HEK293T (cell line): ENCODE measurements at regions not wholly inside any gene's neighbourhood (a gene's known extent, or its start where the extent isn't known, plus 50 kb on each side); places are given as distances from the start of the nearest gene placed in this dataset.
"Not testable (repeated sequence)": the region's sequence is repeated elsewhere in the genome, so short reads cannot be mapped to it uniquely, and the experiment has no call there.

Experiments used
- CTCF ChIA-PET: fragments of 350-600 bp; formaldehyde crosslinking; extraction: SDS; loops from one replicate; lab custom pipeline; 2021; ENCODE audit warnings: antibody characterized with exemption, inconsistent platforms; lab: Yijun Ruan, JAX
- POLR2A ChIA-PET: fragments of 350-600 bp; formaldehyde crosslinking; extraction: SDS; loops from one replicate; lab custom pipeline; 2020; ENCODE audit warnings: antibody characterized with exemption, inconsistent platforms; lab: Yijun Ruan, JAX
- DNase-seq: peaks from one replicate; pipeline ENCODE4 v3.0.0; 2012; ENCODE audit warnings: mixed read lengths; ENCODE audit errors: extremely low spot score
- ARNT ChIP-seq: fragments of 450-650 bp; IDR thresholded peaks from 2 replicates; pipeline ENCODE4 v1.6.1; 2017; ENCODE audit warnings: mild to moderate bottlenecking
- BHLHE40 ChIP-seq: fragments of 450-650 bp; IDR thresholded peaks from 2 replicates; pipeline ENCODE4 v1.6.1; 2016; ENCODE audit warnings: mild to moderate bottlenecking, moderate library complexity, borderline replicate concordance
- CTBP1 ChIP-seq: fragments of 450-650 bp; IDR thresholded peaks from 2 replicates; pipeline ENCODE4 v1.6.1; 2016; ENCODE audit warnings: borderline replicate concordance
- ELF4 ChIP-seq: fragments of 450-650 bp; IDR thresholded peaks from 2 replicates; pipeline ENCODE4 v1.6.1; 2017; ENCODE audit warnings: antibody characterized with exemption
- FOXA1 ChIP-seq: fragments of 450-650 bp; IDR thresholded peaks from 2 replicates; pipeline ENCODE4 v1.6.1; 2016; ENCODE audit warnings: mild to moderate bottlenecking
- FOXK2 ChIP-seq: fragments of 450-650 bp; IDR thresholded peaks from 2 replicates; pipeline ENCODE4 v1.6.1; 2016; ENCODE audit warnings: mild to moderate bottlenecking
- FOXM1 ChIP-seq: fragments of 450-650 bp; IDR thresholded peaks from 2 replicates; pipeline ENCODE4 v1.6.1; 2017; ENCODE audit warnings: mild to moderate bottlenecking, borderline replicate concordance
- HDGF ChIP-seq: fragments of 450-650 bp; IDR thresholded peaks from 2 replicates; pipeline ENCODE4 v1.6.1; 2017; ENCODE audit warnings: antibody characterized with exemption, borderline replicate concordance
- L3MBTL2 ChIP-seq: fragments of 450-650 bp; conservative IDR thresholded peaks from 2 replicates; pipeline ENCODE4 v1.6.1; 2016; ENCODE audit warnings: mild to moderate bottlenecking
- LEF1 ChIP-seq: fragments of 450-650 bp; IDR thresholded peaks from 2 replicates; pipeline ENCODE4 v1.6.1; 2017; ENCODE audit warnings: mild to moderate bottlenecking, borderline replicate concordance
- NFRKB ChIP-seq: fragments of 450-650 bp; IDR thresholded peaks from 2 replicates; pipeline ENCODE4 v1.6.1; 2016; ENCODE audit warnings: mild to moderate bottlenecking, moderate library complexity
- PKNOX1 ChIP-seq: fragments of 450-650 bp; IDR thresholded peaks from 2 replicates; pipeline ENCODE4 v1.6.1; 2016
- SP1 ChIP-seq: fragments of 450-650 bp; IDR thresholded peaks from 2 replicates; pipeline ENCODE4 v1.6.1; 2017
- SUZ12 ChIP-seq: fragments of 450-650 bp; IDR thresholded peaks from 2 replicates; pipeline ENCODE4 v1.6.1; 2016; ENCODE audit warnings: mild to moderate bottlenecking
- TARDBP ChIP-seq: fragments of 450-650 bp; IDR thresholded peaks from 2 replicates; pipeline ENCODE4 v1.6.1; 2016
- ZNF384 ChIP-seq: fragments of 450-650 bp; IDR thresholded peaks from 2 replicates; pipeline ENCODE4 v1.6.1; 2016

DNA sequence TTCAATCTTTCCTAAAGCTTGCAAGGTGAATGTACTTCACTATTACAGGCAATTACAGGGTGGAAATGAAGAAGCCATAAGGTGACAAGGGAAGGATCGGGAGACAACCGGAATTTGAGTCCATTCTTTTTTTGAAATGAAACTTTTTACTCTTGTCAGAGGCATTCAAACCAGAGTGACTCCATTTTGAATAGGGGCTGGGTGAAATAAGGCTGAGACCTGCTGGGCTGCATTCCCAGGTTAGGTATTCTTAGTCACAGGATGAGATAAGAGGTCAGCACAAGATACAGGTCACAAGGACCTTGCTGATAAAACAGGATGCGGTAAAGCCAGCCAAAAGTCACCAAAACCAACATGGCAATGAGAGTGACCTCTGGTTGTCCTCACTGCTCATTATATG, 363.3 kb downstream of the TYW1 start:
- no peak for TF ChIP-seq ARNT
- no peak for TF ChIP-seq TARDBP
- TF ChIP-seq L3MBTL2, result no peak
- no peak for TF ChIP-seq NFRKB
- TF ChIP-seq PKNOX1, result no peak
- no peak for TF ChIP-seq FOXM1
- TF ChIP-seq FOXK2, result no peak
- no peak for TF ChIP-seq BHLHE40
- TF ChIP-seq ELF4, result no peak
- CTCF ChIA-PET, result interaction anchor here (0.5 kb wide), 1 partner anchor 20 kb away, joined by 3 read pairs; no protein-coding TSS in a partner anchor
- DNase-seq, result no peak
- POLR2A ChIA-PET, result no interaction called here

DNA sequence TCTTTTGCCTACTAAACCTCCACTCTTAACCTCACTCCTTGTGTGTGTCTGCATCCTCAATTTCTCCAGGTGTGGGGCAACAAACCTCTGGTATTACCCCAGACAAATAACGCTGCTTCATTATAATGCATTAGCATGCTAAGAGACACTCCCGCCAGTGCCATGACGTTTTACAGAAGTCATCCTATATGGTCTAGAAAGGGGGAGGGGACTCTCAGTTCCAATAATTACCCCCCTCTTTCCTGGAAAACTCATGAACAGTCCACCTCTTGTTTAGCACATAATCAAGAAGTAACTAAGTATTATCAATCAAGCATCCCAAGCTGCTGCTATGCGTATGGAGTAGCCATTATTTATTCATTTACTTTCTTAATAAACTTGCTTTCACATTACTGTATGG, 364.5 kb downstream of the TYW1 start:
- TF ChIP-seq BHLHE40 (no peak), FOXM1 (no peak), TARDBP (no peak), CTBP1 (no peak), ARNT (no peak), ZNF384 (no peak), NFRKB (no peak)
- DNase-seq, result no peak
- ChIA-PET POLR2A (no interaction called here), CTCF (interaction anchor here (0.8 kb wide), 1 partner anchor 1616 kb away, joined by 3 read pairs; no protein-coding TSS in a partner anchor)

- TF ChIP-seq FOXA1 (no peak), LEF1 (no peak), FOXM1 (no peak), ELF4 (no peak), NFRKB (no peak), CTBP1 (no peak), HDGF (no peak), FOXK2 (no peak), SUZ12 (no peak), TARDBP (no peak), PKNOX1 (no peak), BHLHE40 (no peak), ARNT (no peak), L3MBTL2 (no peak)
- ChIA-PET POLR2A (no interaction called here), CTCF (no interaction called here)
- no peak for DNase-seq
Observed at GRCh38 chr7:67364441-67365017, 367.9 kb downstream of the TYW1 start.

GRCh38 chr7:67371429-67372305, 375.0 kb downstream of the TYW1 start:
- peak; percentile 86 for DNase-seq
- POLR2A ChIA-PET, result interaction anchor here (0.5 kb wide), 1 partner anchor 119 kb away, joined by 4 read pairs; no protein-coding TSS in a partner anchor
- CTCF ChIA-PET, result interaction anchor here (0.5 to 1.2 kb wide), 5 partner anchors 16 to 254 kb away, joined by 3 to 10 read pairs (median 3); no protein-coding TSS in a partner anchor

GRCh38 chr7:67373389-67373788, 376.8 kb downstream of the TYW1 start:
- CTCF ChIA-PET, result not testable (repeated sequence)

More at GRCh38 chr7:67371429-67372305, 375.0 kb downstream of the TYW1 start:
- TF ChIP-seq L3MBTL2 (no peak), SP1 (no peak), CTBP1 (no peak), BHLHE40 (no peak), SUZ12 (no peak)

GRCh38 chr7:67375427-67375826, 378.8 kb downstream of the TYW1 start:
- CTCF ChIA-PET, result no interaction called here
- POLR2A ChIA-PET, result no interaction called here
- no peak for TF ChIP-seq HDGF
- TF ChIP-seq L3MBTL2, result no peak
- TF ChIP-seq ZNF384, result no peak
- no peak for TF ChIP-seq ARNT
- no peak for TF ChIP-seq CTBP1
- no peak for TF ChIP-seq FOXM1
- no peak for TF ChIP-seq ELF4
- TF ChIP-seq LEF1, result no peak
- no peak for TF ChIP-seq BHLHE40
- no peak for TF ChIP-seq SUZ12
- no peak for DNase-seq

More at GRCh38 chr7:67373389-67373788, 376.8 kb downstream of the TYW1 start:
- not testable (repeated sequence) for DNase-seq
- POLR2A ChIA-PET, result interaction anchor here (0.5 kb wide), 1 partner anchor 22 kb away, joined by 3 read pairs; no protein-coding TSS in a partner anchor
